Activated T-cell treated with anti-CD3 and anti-CD28 coated beads, Interleukin-2, amount 50 U/mL, for 72 hours (primary cell): ENCODE measurements at regions not wholly inside any gene's neighbourhood (a gene's known extent, or its start where the extent isn't known, plus 50 kb on each side); places are given as distances from the start of the nearest gene placed in this dataset.
A peak's percentile ranks its signal among the peaks of the same experiment; 100 is the strongest.

Experiments used
- ATAC-seq, 2 donors: fragments of 150-1000 bp; cut with Tn5 transposase; replicated peaks in 1 of 2; 2 replicates each; pipeline ENCODE4 v1.10.0; 2021; ENCODE audit warnings: moderate library complexity in 2 of 2, mild to moderate bottlenecking in 1 of 2
- DNase-seq, 2 donors: peaks; one replicate each; pipeline ENCODE4 v3.0.0; 2021 to 2022; ENCODE audit warnings: mixed read lengths in 1 of 2
- H3K27ac Mint-ChIP-seq: one replicate; pipeline ENCODE4 v1.8.0; 2022; ENCODE audit warnings: mild to moderate bottlenecking, moderate library complexity, mixed read lengths
- H3K27me3 Mint-ChIP-seq: one replicate; pipeline ENCODE4 v1.8.0; 2022; ENCODE audit warnings: low read depth, mixed read lengths
- H3K36me3 Mint-ChIP-seq, 2 donors: one replicate each; pipeline ENCODE4 v1.8.0; 2022; ENCODE audit warnings: mixed read lengths in 2 of 2, mild to moderate bottlenecking in 1 of 2; ENCODE audit not compliant: insufficient read depth in 2 of 2
- H3K4me1 Mint-ChIP-seq: one replicate; pipeline ENCODE4 v1.8.0; 2022; ENCODE audit warnings: low read depth, mixed read lengths
- H3K4me3 Mint-ChIP-seq, 2 donors: one replicate each; pipeline ENCODE4 v1.8.0; 2022; ENCODE audit warnings: mild to moderate bottlenecking in 2 of 2, mixed read lengths in 2 of 2, moderate library complexity in 2 of 2
- H3K9me3 Mint-ChIP-seq, 2 donors: one replicate each; pipeline ENCODE4 v1.8.0; 2022; ENCODE audit warnings: mixed read lengths in 2 of 2

DNA sequence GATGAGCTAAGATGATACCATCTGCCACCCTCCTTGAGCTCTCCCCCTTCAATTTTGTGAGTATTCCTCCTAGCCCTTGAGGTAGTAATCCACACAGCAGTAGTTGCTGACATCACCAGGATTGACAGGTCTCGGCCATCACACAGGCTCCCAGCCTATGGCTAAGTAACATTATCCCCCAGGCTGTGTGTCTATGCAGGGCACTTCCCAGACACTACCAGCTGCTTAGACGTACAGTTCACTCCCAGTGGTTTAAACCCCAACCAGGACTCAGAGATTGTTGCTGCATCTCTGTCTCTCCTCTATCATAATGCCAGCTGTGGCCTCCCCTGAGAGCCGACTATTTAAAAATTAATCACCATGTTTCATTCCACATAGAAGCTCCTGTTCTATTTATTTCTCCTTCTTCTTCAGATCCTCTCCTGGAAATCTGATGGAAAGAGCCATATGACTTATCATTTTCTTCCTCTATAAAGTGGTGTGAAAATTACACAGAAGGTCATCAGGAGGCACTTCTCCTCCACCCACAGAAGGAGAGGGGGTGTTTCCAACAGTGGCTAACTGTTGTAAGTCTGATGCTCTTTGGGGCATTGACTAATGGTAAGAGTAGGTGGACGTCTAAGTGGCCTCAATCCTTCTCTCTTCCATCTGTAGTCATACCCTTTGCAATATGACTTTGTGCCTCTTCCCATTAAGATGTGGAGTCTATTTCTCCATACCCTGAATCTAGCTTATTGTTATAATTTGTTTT is 396.3 kb downstream of the SETD4 start:
- Mint-ChIP-seq H3K4me3 (no peak overlapping the region), H3K27me3 (peaks cover 52% of the 10 kb centered on the region), H3K36me3 (no peaks in the 10 kb centered on the region), H3K9me3 (no peaks in the 10 kb centered on the region), H3K4me1 (peaks cover 7% of the 10 kb centered on the region), H3K27ac (no peak overlapping the region)
- ATAC-seq (no peak), DNase-seq (no peak)

DNA sequence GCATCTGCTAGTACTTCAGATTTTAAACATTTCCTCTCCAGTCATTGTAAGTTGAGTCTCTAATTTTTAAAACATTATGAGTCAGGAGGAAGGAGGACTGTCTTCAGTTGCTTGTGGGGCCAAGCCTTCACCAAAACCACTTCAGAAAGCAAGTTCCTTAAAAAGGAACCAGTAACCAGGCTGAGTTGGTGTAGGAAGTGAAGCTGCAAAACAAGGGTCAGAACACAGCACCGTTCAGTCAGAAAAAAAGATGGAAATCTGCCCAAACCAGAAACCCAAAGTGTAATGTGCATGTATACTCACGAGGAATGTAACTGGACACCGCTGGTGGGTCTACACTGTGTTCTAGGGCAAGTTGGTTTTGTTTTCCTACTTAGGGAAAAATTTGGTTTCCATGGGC is 402.1 kb downstream of the SETD4 start:
- DNase-seq (no peak), ATAC-seq (peak; percentile 17 to 44)
- H3K4me1 Mint-ChIP-seq = peaks cover 9% of the 10 kb centered on the region
- H3K27ac Mint-ChIP-seq = no peak overlapping the region
- H3K36me3 Mint-ChIP-seq = no peaks in the 10 kb centered on the region
- peaks cover 20% of the 10 kb centered on the region for H3K27me3 Mint-ChIP-seq
- H3K9me3 Mint-ChIP-seq = no peaks in the 10 kb centered on the region
- no peak overlapping the region for H3K4me3 Mint-ChIP-seq

- no peak overlapping the region for H3K27ac Mint-ChIP-seq
- no peaks in the 10 kb centered on the region for H3K36me3 Mint-ChIP-seq
- DNase-seq = no peak
- no peaks in the 10 kb centered on the region for H3K9me3 Mint-ChIP-seq
- H3K4me1 Mint-ChIP-seq = peaks cover 3% of the 10 kb centered on the region
- H3K27me3 Mint-ChIP-seq = peaks cover 31% of the 10 kb centered on the region
- H3K4me3 Mint-ChIP-seq = no peak overlapping the region
- no peak for ATAC-seq
Measured at GRCh38 chr21:35652872-35653271, 407.5 kb downstream of the SETD4 start.

DNA sequence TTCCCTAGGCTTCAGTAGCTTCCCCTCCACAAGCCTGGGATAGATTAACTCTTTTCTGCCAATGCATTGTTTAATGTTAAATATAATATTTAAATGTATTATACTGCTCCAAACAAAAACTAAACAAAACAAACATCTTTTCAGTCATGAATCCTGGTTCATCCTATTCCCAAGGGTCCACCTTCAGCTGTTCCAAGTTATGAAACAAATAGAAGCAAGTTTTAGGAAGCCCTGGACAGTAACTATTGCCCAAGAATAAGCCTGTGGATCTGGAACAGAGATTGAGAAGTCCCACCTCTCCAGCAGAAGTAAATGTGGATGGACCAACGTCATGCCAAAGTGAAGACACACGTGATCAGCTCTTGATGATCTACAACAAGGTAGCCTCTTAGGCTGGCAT is 408.1 kb downstream of the SETD4 start:
- Mint-ChIP-seq H3K36me3 (no peaks in the 10 kb centered on the region), H3K9me3 (no peaks in the 10 kb centered on the region), H3K27ac (no peak overlapping the region), H3K4me1 (no peaks in the 10 kb centered on the region), H3K4me3 (no peak overlapping the region), H3K27me3 (peaks cover 31% of the 10 kb centered on the region)
- ATAC-seq (no peak), DNase-seq (no peak)

GRCh38 chr21:35651196-35651595 is 409.1 kb downstream of the SETD4 start:
- no peaks in the 10 kb centered on the region for H3K36me3 Mint-ChIP-seq
- no peak overlapping the region for H3K4me3 Mint-ChIP-seq
- ATAC-seq (no peak), DNase-seq (no peak)
- H3K9me3 Mint-ChIP-seq = no peaks in the 10 kb centered on the region
- no peaks in the 10 kb centered on the region for H3K4me1 Mint-ChIP-seq
- H3K27me3 Mint-ChIP-seq = peaks cover 31% of the 10 kb centered on the region
- H3K27ac Mint-ChIP-seq = no peak overlapping the region

GRCh38 chr21:35649186-35649585 is 411.1 kb downstream of the SETD4 start:
- DNase-seq (no peak), ATAC-seq (no peak)
- no peaks in the 10 kb centered on the region for H3K4me1 Mint-ChIP-seq

GRCh38 chr21:35648512-35648911 is 411.8 kb downstream of the SETD4 start:
- no peak overlapping the region for H3K27ac Mint-ChIP-seq
- no peaks in the 10 kb centered on the region for H3K9me3 Mint-ChIP-seq
- H3K27me3 Mint-ChIP-seq = peaks cover 41% of the 10 kb centered on the region
- no peak for ATAC-seq
- no peak overlapping the region for H3K4me3 Mint-ChIP-seq
- H3K36me3 Mint-ChIP-seq = no peaks in the 10 kb centered on the region
- no peaks in the 10 kb centered on the region for H3K4me1 Mint-ChIP-seq
- no peak for DNase-seq

More at GRCh38 chr21:35649186-35649585, 411.1 kb downstream of the SETD4 start:
- Mint-ChIP-seq H3K36me3 (no peaks in the 10 kb centered on the region), H3K27ac (no peak overlapping the region), H3K4me3 (no peak overlapping the region), H3K9me3 (no peaks in the 10 kb centered on the region), H3K27me3 (peaks cover 39% of the 10 kb centered on the region)

DNA sequence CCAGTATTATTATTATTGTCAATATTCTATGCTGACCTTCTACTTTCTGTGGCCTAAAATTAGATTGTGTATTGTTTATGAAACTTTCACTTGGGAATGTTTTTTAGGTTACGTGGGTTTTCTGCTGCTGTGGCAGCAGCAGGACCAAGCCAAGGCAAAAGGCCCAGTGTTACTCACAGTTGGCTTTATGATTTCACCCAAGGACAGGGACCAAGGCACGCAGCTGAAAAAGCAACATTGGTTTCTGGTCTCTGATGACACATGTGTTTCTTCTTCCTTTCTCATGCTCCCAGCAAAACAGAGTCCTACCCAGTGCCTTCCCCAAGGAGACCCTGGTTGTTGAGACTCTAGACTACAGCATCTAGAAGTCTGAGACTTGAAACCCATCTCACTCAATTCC is 413.7 kb downstream of the SETD4 start:
- Mint-ChIP-seq H3K4me1 (no peaks in the 10 kb centered on the region), H3K27ac (no peak overlapping the region), H3K4me3 (no peak overlapping the region), H3K9me3 (peaks cover 0 to 2% of the 10 kb centered on the region in 2 donors), H3K36me3 (no peaks in the 10 kb centered on the region), H3K27me3 (peaks cover 38% of the 10 kb centered on the region)
- DNase-seq (no peak), ATAC-seq (no peak)

DNA sequence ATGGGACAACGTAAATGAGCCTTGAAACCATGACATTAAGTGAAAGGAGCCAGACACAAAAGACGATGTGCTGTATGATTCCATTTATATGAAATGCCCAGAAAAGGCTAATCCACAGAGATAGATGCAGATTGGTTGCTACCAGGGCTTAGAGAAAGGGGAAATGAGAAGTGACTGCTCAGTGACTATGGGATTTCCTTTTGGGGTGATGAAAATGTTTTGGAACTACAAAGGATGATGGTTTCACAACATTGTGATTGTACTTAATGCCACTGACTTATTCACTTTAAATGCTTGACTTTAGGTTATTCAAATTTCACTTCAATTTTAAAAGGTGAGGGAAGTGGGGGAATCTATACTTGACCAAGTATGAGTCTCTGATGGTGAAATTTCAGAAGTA is 414.3 kb downstream of the SETD4 start:
- Mint-ChIP-seq H3K9me3 (peaks cover 0 to 2% of the 10 kb centered on the region in 2 donors), H3K4me1 (no peaks in the 10 kb centered on the region), H3K27me3 (peaks cover 38% of the 10 kb centered on the region), H3K4me3 (no peak overlapping the region), H3K27ac (no peak overlapping the region), H3K36me3 (no peaks in the 10 kb centered on the region)
- DNase-seq (no peak), ATAC-seq (no peak)

GRCh38 chr21:35644523-35644922 is 415.8 kb downstream of the SETD4 start:
- ATAC-seq (no peak), DNase-seq (no peak)
- Mint-ChIP-seq H3K9me3 (peaks cover 0 to 2% of the 10 kb centered on the region in 2 donors), H3K27me3 (peaks cover 31% of the 10 kb centered on the region), H3K27ac (no peak overlapping the region), H3K36me3 (no peaks in the 10 kb centered on the region), H3K4me1 (no peaks in the 10 kb centered on the region), H3K4me3 (no peak overlapping the region)

DNA sequence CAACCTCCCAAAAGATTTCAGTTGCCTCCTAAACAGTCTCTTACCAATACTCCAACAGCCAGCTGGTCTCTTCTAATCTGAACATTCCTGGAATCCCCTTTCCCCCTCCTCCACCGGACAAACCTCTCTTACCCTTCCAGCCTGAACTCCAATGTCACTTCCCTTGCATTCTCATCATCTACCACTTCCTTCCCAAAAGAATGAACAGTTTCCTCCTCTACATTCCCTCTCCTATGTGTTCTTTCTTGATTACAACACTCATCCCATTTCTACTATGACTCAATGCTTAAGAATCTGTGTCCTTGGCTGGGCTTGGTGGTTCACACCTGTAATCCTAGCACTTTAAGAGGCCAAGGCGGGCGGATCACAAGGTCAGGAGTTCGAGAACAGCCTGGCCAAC is 417.1 kb downstream of the SETD4 start:
- Mint-ChIP-seq H3K27ac (no peak overlapping the region), H3K4me3 (no peak overlapping the region), H3K36me3 (no peaks in the 10 kb centered on the region), H3K9me3 (peaks cover 0 to 2% of the 10 kb centered on the region in 2 donors), H3K4me1 (no peaks in the 10 kb centered on the region), H3K27me3 (peaks cover 19% of the 10 kb centered on the region)
- ATAC-seq (no peak), DNase-seq (no peak)

- peaks cover 17% of the 10 kb centered on the region for H3K27me3 Mint-ChIP-seq
- DNase-seq = no peak
- H3K27ac Mint-ChIP-seq = no peak overlapping the region
- peaks cover 0 to 2% of the 10 kb centered on the region in 2 donors for H3K9me3 Mint-ChIP-seq
- no peaks in the 10 kb centered on the region for H3K36me3 Mint-ChIP-seq
- no peaks in the 10 kb centered on the region for H3K4me1 Mint-ChIP-seq
- no peak overlapping the region for H3K4me3 Mint-ChIP-seq
- no peak for ATAC-seq
Measured at GRCh38 chr21:35641271-35642016, 418.9 kb downstream of the SETD4 start.

DNA sequence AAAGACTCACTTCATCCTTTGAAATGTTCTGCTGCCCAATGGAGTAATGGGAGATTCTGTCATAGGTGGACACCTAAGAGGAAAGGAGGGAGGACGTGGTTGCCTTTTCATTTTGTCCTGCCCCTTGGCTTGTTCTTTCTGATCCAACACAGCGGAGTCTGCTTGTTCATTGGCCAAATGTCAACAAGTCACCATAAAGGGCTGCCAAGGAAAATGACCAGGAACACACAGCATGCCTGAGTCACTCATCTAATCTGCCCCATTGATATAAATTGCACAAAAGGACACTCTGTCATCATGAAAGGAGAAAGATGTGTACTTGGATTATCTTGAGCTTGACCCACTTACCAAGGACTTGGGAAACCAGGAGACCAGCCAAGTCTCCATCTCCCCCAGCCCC is 422.9 kb downstream of the SETD4 start:
- Mint-ChIP-seq H3K9me3 (no peaks in the 10 kb centered on the region), H3K36me3 (no peaks in the 10 kb centered on the region), H3K27ac (no peak overlapping the region), H3K27me3 (no peaks in the 10 kb centered on the region), H3K4me1 (no peaks in the 10 kb centered on the region), H3K4me3 (no peak overlapping the region)
- ATAC-seq (no peak), DNase-seq (no peak)
